ENCODE measurements at regions not wholly inside any gene's neighbourhood (a gene's known extent, or its start where the extent isn't known, plus 50 kb on each side); places are given as distances from the start of the nearest gene placed in this dataset.

DNA sequence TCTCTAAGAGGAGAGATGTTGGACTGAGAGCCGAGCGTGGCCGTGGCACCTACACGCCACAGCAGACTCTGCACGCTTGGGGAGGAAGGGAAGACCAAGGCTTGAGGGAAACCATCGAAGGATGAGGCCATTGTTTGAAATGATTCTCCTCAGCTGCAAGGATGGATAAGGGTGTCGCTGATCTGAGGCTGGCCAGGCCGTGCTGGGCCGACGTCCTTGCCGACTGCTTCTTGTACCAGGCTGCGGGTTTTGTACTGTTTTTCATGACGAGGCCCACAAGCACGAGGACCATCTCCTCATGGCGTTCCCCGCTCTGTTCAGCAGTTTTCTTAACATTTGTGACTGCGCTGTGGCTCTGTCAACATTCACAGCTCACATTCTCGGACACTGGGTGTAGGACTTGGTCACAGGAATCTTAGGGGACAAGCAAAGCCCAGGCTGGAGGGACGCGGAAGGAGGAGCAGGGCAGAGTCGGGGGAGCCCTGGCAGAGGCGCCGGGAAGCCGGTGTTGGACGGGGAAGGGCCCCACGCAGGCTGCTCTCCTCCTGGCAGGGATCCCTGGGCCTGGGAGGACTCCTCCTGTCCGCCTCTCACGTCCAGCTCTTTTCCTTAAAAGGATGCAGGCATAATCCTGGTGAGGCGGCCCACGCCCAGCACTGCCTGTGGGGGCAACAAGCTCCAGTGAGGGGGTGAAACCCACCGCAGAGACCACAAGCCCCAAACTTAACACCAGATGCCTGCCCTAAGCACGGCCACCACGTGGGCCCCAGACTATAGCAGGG is 259.0 kb upstream of the SALL3 start:
- intact Hi-C loops (cut with micrococcal nuclease) = no loop called here
- DNase-seq = no peak
- Mint-ChIP-seq H3K36me3 (peaks cover 0 to 3% (median 0%) of the 10 kb centered on the region in 5 donors), H3K27me3 (peaks cover 13 to 31% (median 20%) of the 10 kb centered on the region in 5 donors), H3K27ac (no peak overlapping the region), H3K4me1 (no peaks in the 10 kb centered on the region), H3K9me3 (peaks cover 0 to 4% (median 0%) of the 10 kb centered on the region in 11 donors), H3K4me3 (no peak overlapping the region)
- Histone ChIP-seq H3K4me3 (ENCODE audit: low read length) (no peak overlapping the region), H3K27me3 (ENCODE audit: control insufficient read depth in 2 of 2, insufficient read depth in 2 of 2, low read length in 2 of 2) (no peaks in the 10 kb centered on the region), H3K4me1 (ENCODE audit: control insufficient read depth in 2 of 2, insufficient read depth in 2 of 2, low read length in 2 of 2) (no peaks in the 10 kb centered on the region), H3K27ac (ENCODE audit: low read depth, low read length) (no peak overlapping the region), H3K9me3 (ENCODE audit: control insufficient read depth in 2 of 3, low read length in 3 of 3) (no peaks in the 10 kb centered on the region), H3K36me3 (ENCODE audit: control insufficient read depth in 2 of 3, insufficient read depth in 3 of 3, low read length in 3 of 3) (no peaks in the 10 kb centered on the region)
- POLR2A ChIA-PET = no interaction called here
- CTCF ChIA-PET = no interaction called here
- no peak for ATAC-seq

DNA sequence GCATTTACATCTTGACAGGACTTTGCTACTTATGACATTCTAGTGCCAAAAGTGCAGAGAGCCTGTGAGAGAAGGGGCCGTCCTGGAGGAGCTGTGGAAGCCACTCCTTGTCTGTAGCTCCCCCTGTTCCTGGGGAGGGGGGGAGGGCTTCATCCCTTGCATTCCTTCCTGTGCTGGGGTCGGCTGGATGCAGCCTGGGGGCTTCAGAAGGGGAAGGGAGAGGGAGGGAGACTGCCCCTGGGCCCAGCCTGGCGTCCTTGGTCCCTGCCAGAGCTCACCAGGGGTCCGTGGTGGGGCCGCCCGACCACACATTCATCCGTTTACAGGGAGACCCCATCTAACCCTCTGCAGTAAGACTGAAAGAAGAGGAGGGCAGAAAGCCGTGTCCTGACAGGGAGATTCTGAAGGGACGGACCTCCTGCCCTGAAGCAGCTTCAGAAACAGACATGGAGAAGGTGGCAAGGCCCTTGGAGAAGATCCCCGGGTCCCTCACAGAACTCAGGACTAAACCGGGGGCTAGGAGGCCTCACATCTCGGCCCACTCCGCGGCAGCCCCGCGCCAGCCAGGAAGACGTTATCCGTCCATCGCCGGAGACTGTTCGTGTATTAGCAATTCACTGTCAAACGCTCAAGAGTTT is 258.3 kb upstream of the SALL3 start:
- Mint-ChIP-seq H3K4me1 (no peaks in the 10 kb centered on the region), H3K36me3 (peaks cover 0 to 3% (median 0%) of the 10 kb centered on the region in 5 donors), H3K27me3 (peaks cover 13 to 31% (median 20%) of the 10 kb centered on the region in 5 donors), H3K4me3 (no peak overlapping the region), H3K9me3 (peaks cover 0 to 4% (median 0%) of the 10 kb centered on the region in 11 donors), H3K27ac (no peak overlapping the region)
- no peaks in the 10 kb centered on the region for H3K9me3 ChIP-seq (ENCODE audit: control insufficient read depth in 2 of 3, low read length in 3 of 3)
- no peaks in the 10 kb centered on the region for H3K36me3 ChIP-seq (ENCODE audit: control insufficient read depth in 2 of 3, insufficient read depth in 3 of 3, low read length in 3 of 3)
- DNase-seq (no peak), ATAC-seq (no peak)
- intact Hi-C loops (cut with micrococcal nuclease) = no loop called here
- no peaks in the 10 kb centered on the region for H3K4me1 ChIP-seq (ENCODE audit: control insufficient read depth in 2 of 2, insufficient read depth in 2 of 2, low read length in 2 of 2)
- H3K27me3 ChIP-seq (ENCODE audit: control insufficient read depth in 2 of 2, insufficient read depth in 2 of 2, low read length in 2 of 2) = no peaks in the 10 kb centered on the region
- POLR2A ChIA-PET = no interaction called here
- no peak overlapping the region for H3K4me3 ChIP-seq (ENCODE audit: low read length)
- CTCF ChIA-PET = no interaction called here
- no peak overlapping the region for H3K27ac ChIP-seq (ENCODE audit: low read depth, low read length)

- Mint-ChIP-seq H3K9me3 (peaks cover 0 to 4% (median 0%) of the 10 kb centered on the region in 11 donors), H3K27me3 (peaks cover 13 to 31% (median 20%) of the 10 kb centered on the region in 5 donors), H3K27ac (no peak overlapping the region), H3K36me3 (peaks cover 0 to 3% (median 0%) of the 10 kb centered on the region in 5 donors), H3K4me1 (no peaks in the 10 kb centered on the region), H3K4me3 (no peak overlapping the region)
- intact Hi-C loops (cut with micrococcal nuclease) = no loop called here
- CTCF ChIA-PET = no interaction called here
- DNase-seq = no peak
- Histone ChIP-seq H3K4me3 (ENCODE audit: low read length) (no peak overlapping the region), H3K9me3 (ENCODE audit: control insufficient read depth in 2 of 3, low read length in 3 of 3) (no peaks in the 10 kb centered on the region), H3K36me3 (ENCODE audit: control insufficient read depth in 2 of 3, insufficient read depth in 3 of 3, low read length in 3 of 3) (no peaks in the 10 kb centered on the region), H3K27ac (ENCODE audit: low read depth, low read length) (no peak overlapping the region), H3K4me1 (ENCODE audit: control insufficient read depth in 2 of 2, insufficient read depth in 2 of 2, low read length in 2 of 2) (no peaks in the 10 kb centered on the region), H3K27me3 (ENCODE audit: control insufficient read depth in 2 of 2, insufficient read depth in 2 of 2, low read length in 2 of 2) (no peaks in the 10 kb centered on the region)
- POLR2A ChIA-PET = no interaction called here
- no peak for ATAC-seq
Observed at GRCh38 chr18:78721981-78722380, 257.6 kb upstream of the SALL3 start.

DNA sequence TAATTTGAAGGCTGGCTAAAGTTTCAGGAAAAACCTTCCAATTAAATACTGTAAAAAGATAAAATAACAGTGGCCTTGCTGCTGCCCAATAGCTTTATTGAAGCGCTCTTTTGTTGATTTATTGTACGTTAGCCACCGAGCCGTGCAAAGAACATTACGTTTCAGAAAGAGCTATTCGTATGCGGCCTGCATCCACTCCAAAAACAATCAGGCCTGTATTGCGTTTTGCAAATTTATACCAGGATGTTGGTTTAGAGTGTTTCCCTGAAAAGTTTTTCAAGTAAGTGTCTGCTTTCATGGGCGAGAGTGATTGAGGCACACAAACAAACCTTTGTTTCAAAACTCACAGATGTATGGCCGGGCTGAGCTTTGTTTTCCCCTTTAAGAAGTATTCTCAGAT is 257.2 kb upstream of the SALL3 start:
- no peaks in the 10 kb centered on the region for H3K27me3 ChIP-seq (ENCODE audit: control insufficient read depth in 2 of 2, insufficient read depth in 2 of 2, low read length in 2 of 2)
- DNase-seq (no peak), ATAC-seq (no peak)
- ChIA-PET CTCF (no interaction called here), POLR2A (no interaction called here)
- no peaks in the 10 kb centered on the region for H3K36me3 ChIP-seq (ENCODE audit: control insufficient read depth in 2 of 3, insufficient read depth in 3 of 3, low read length in 3 of 3)
- intact Hi-C loops (cut with micrococcal nuclease) = no loop called here
- H3K4me1 Mint-ChIP-seq = no peaks in the 10 kb centered on the region
- peaks cover 0 to 3% (median 0%) of the 10 kb centered on the region in 5 donors for H3K36me3 Mint-ChIP-seq
- H3K4me3 Mint-ChIP-seq = no peak overlapping the region
- H3K27ac ChIP-seq (ENCODE audit: low read depth, low read length) = no peak overlapping the region
- peaks cover 13 to 31% (median 20%) of the 10 kb centered on the region in 5 donors for H3K27me3 Mint-ChIP-seq
- H3K9me3 ChIP-seq (ENCODE audit: control insufficient read depth in 2 of 3, low read length in 3 of 3) = no peaks in the 10 kb centered on the region
- H3K9me3 Mint-ChIP-seq = peaks cover 0 to 4% (median 0%) of the 10 kb centered on the region in 11 donors
- H3K27ac Mint-ChIP-seq = no peak overlapping the region
- H3K4me3 ChIP-seq (ENCODE audit: low read length) = no peak overlapping the region
- no peaks in the 10 kb centered on the region for H3K4me1 ChIP-seq (ENCODE audit: control insufficient read depth in 2 of 2, insufficient read depth in 2 of 2, low read length in 2 of 2)

DNA sequence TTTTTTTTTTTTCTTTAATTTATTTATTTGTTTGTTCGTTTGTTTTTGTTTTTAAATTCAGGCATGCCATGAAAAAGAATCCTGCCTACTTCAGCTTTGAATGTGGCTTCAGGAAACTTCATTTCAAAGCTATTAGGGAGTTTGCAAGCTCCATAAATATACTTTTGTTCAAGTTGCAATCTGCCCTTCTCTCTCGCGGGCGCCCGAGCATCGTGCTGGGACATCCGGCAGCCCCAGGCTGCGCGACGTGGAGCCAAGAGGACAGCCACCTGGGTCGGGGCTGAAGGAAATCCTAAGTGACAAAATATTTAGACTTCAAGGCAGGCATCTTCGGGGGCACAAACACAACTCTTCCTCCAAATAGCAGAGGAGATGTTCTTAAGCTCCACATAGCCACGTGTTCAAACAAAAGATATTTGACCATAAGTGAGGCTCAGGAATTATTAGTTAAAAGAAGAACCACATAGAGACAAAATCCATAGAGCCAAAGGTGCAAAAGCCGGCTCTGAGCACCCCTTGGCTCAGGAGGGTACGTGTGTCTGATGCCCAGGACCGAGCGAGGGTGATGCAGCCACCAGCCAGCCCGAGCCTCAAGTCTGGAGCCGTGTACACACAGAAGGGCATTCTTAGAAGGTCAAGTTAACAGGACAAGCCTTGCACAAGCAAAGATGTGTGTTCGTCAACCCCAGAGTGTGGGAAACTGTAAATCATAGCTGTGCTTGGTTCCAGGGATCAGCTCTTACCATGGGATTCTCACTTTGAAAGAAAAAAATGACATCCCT is 256.5 kb upstream of the SALL3 start:
- H3K36me3 ChIP-seq (ENCODE audit: control insufficient read depth in 2 of 3, insufficient read depth in 3 of 3, low read length in 3 of 3) = no peaks in the 10 kb centered on the region
- Mint-ChIP-seq H3K27ac (no peak overlapping the region), H3K9me3 (peaks cover 0 to 4% (median 0%) of the 10 kb centered on the region in 11 donors), H3K27me3 (peaks cover 13 to 31% (median 20%) of the 10 kb centered on the region in 5 donors), H3K4me1 (no peaks in the 10 kb centered on the region), H3K36me3 (peaks cover 0 to 3% (median 0%) of the 10 kb centered on the region in 5 donors), H3K4me3 (no peak overlapping the region)
- no peaks in the 10 kb centered on the region for H3K27me3 ChIP-seq (ENCODE audit: control insufficient read depth in 2 of 2, insufficient read depth in 2 of 2, low read length in 2 of 2)
- ChIA-PET CTCF (no interaction called here), POLR2A (no interaction called here)
- no peak overlapping the region for H3K27ac ChIP-seq (ENCODE audit: low read depth, low read length)
- no peaks in the 10 kb centered on the region for H3K9me3 ChIP-seq (ENCODE audit: control insufficient read depth in 2 of 3, low read length in 3 of 3)
- no peak for DNase-seq
- no peak for ATAC-seq
- no peaks in the 10 kb centered on the region for H3K4me1 ChIP-seq (ENCODE audit: control insufficient read depth in 2 of 2, insufficient read depth in 2 of 2, low read length in 2 of 2)
- no peak overlapping the region for H3K4me3 ChIP-seq (ENCODE audit: low read length)
- intact Hi-C loops (cut with micrococcal nuclease) = no loop called here

DNA sequence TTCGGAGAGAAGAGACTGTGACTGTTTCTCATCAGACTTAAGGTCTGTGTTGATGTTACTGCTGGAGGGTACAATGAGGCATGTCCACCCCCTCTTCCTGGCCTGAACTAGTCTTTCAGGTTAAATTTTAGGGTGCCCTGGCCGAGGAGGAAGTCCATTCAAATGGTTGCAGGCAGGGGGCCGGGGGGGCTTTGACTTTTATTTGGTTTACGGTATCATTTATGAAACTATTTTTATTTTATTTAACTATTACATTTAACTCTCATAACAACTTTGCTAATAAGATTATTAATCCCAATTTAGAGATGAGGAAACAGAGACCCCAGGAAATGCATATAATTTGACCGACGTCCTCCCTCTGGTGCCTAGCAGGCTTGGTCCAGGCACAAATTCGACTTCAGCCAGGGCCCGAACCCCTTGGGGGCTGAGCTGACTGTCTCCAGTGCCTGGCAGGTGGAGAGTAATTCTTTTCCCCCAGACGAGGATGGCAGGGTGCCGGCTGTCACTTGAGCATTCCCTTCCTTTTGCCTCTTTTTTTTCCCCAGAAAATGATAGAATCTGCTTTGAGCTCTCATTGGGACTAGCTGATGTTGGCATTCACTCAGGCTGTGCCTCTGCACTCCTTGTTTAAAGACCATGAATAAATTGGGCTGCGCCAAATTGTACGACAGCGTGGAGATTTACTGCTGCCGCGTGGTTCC is 255.3 kb upstream of the SALL3 start:
- POLR2A ChIA-PET = no interaction called here
- Mint-ChIP-seq H3K36me3 (peaks cover 0 to 3% (median 0%) of the 10 kb centered on the region in 5 donors), H3K4me3 (no peak overlapping the region), H3K27me3 (peaks cover 13 to 27% (median 20%) of the 10 kb centered on the region in 5 donors), H3K4me1 (no peaks in the 10 kb centered on the region), H3K9me3 (peaks cover 0 to 4% (median 0%) of the 10 kb centered on the region in 11 donors), H3K27ac (no peak overlapping the region)
- CTCF ChIA-PET = no interaction called here
- Histone ChIP-seq H3K4me3 (ENCODE audit: low read length) (no peak overlapping the region), H3K27me3 (ENCODE audit: control insufficient read depth in 2 of 2, insufficient read depth in 2 of 2, low read length in 2 of 2) (no peaks in the 10 kb centered on the region), H3K4me1 (ENCODE audit: control insufficient read depth in 2 of 2, insufficient read depth in 2 of 2, low read length in 2 of 2) (no peaks in the 10 kb centered on the region), H3K36me3 (ENCODE audit: control insufficient read depth in 2 of 3, insufficient read depth in 3 of 3, low read length in 3 of 3) (no peaks in the 10 kb centered on the region), H3K9me3 (ENCODE audit: control insufficient read depth in 2 of 3, low read length in 3 of 3) (no peaks in the 10 kb centered on the region), H3K27ac (ENCODE audit: low read depth, low read length) (no peak overlapping the region)
- DNase-seq (no peak), ATAC-seq (no peak)
- intact Hi-C loops (cut with micrococcal nuclease) = no loop called here
